NB4 (cell line): ENCODE measurements at regions not wholly inside any gene's neighbourhood (a gene's known extent, or its start where the extent isn't known, plus 50 kb on each side); places are given as distances from the start of the nearest gene placed in this dataset.

Source experiments
- DNase-seq: peaks from one replicate; pipeline ENCODE4 v3.0.0; 2010; ENCODE audit warnings: low read depth
- H3K4me3 ChIP-seq: one replicate; pipeline ENCODE4 v1.5.1; 2011; ENCODE audit warnings: mild to moderate bottlenecking, low read depth, low read length, moderate library complexity
- MYC ChIP-seq: IDR thresholded peaks from 2 replicates; pipeline ENCODE4 v1.6.1; 2011; ENCODE audit warnings: low read depth, low read length
- POLR2A ChIP-seq: IDR thresholded peaks from 2 replicates; pipeline ENCODE4 v1.6.1; 2011; ENCODE audit warnings: mild to moderate bottlenecking; ENCODE audit not compliant: insufficient read length; ENCODE audit errors: extremely low read depth
- TF ChIP-seq, protein P1 (sequence below): IDR thresholded peaks from one replicate; pipeline ENCODE4 v1.5.1; 2012; ENCODE audit warnings: low read depth, low read length
- TF ChIP-seq, protein P2 (sequence below): IDR thresholded peaks from 2 replicates; pipeline ENCODE4 v1.6.1; 2011; ENCODE audit warnings: low read depth, low read length

DNA sequence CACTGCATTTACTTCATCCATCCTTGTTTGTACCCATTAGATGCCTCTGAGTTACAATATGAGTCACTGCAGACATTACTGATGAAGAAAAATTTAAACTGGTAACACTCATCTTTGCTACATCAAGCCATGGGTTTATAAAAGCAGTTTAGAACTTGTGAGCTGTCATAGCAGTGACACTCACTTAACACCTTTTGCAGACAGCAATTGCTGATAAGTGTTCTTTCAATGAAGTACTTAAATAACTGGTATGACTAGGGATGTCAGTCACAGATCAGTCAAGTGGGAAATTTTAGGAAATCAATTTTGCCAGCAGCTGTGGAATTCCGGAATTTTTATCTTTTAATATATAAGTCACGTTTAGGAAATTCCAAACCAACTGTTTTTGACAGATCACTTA lies 643.0 kb downstream of the TBL1XR1 start:
- no peak overlapping the region for H3K4me3 ChIP-seq
- TF ChIP-seq POLR2A (no peak), MYC (no peak)
- TF ChIP-seq, protein P1, sequence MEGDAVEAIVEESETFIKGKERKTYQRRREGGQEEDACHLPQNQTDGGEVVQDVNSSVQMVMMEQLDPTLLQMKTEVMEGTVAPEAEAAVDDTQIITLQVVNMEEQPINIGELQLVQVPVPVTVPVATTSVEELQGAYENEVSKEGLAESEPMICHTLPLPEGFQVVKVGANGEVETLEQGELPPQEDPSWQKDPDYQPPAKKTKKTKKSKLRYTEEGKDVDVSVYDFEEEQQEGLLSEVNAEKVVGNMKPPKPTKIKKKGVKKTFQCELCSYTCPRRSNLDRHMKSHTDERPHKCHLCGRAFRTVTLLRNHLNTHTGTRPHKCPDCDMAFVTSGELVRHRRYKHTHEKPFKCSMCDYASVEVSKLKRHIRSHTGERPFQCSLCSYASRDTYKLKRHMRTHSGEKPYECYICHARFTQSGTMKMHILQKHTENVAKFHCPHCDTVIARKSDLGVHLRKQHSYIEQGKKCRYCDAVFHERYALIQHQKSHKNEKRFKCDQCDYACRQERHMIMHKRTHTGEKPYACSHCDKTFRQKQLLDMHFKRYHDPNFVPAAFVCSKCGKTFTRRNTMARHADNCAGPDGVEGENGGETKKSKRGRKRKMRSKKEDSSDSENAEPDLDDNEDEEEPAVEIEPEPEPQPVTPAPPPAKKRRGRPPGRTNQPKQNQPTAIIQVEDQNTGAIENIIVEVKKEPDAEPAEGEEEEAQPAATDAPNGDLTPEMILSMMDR, result no peak
- DNase-seq, result no peak

DNA sequence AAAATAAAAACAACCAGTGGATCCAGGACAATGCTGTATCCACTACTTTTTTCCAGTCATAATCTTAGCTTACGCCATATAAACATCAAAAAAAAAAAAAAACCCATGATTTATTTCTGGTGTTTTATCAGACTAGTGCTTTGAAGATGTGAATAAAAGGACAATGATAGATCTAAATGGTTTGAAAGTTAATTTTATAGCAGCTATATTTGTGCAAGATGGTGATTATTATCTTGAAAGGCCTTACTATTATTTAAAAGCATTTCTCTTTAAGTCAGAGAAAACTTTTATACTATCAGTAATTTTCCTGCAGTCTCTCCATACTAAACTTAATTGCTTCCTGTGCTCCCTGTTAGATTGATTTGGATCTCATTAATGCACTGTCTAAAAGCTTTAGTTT lies 670.3 kb downstream of the TBL1XR1 start:
- no peak overlapping the region for H3K4me3 ChIP-seq
- TF ChIP-seq POLR2A (no peak), MYC (no peak)
- TF ChIP-seq, protein P2, sequence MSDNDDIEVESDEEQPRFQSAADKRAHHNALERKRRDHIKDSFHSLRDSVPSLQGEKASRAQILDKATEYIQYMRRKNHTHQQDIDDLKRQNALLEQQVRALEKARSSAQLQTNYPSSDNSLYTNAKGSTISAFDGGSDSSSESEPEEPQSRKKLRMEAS, result no peak
- TF ChIP-seq, protein P1, result no peak
- DNase-seq, result no peak

DNA sequence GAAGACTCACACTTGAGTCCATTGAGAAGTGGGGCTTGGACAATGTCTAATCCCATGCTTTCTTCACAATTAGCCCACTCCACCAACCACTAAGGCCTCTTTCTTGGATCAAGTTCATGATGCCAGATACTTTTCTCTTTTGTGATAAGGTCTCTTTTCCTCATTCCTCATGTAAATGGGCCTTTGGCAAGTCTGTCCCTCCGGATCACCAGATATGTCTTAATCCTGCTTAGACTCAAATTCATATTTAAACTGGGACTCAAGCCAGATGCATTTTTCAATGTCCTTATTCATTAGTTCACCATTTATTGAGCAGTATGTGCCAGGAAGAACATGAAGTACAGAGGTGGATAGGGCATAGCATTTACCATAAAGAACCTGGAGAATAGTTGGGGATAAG lies 671.1 kb downstream of the TBL1XR1 start:
- TF ChIP-seq, protein P1, result no peak
- no peak for TF ChIP-seq MYC
- TF ChIP-seq, protein P2, result no peak
- no peak for TF ChIP-seq POLR2A
- no peak overlapping the region for H3K4me3 ChIP-seq

DNA sequence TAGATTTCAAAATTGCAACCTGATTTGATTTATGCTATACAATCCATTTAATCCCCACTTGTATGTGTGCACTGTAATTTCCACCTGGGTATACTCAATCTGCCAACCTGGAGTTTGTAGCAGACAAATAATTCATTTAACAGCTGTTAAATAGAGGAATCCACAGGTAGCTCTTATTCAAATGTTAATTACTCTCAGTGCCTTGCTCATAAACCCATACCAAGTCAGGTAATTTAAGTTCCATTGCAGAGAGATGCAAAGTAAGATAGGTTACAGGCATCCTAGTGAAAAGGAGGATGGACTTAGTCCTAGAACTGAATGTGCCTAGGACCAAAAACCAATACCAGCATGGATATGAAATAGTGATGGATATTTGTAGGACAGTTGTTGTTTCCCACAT lies 674.2 kb downstream of the TBL1XR1 start:
- H3K4me3 ChIP-seq, result no peak overlapping the region
- TF ChIP-seq, protein P1, result no peak
- TF ChIP-seq POLR2A, result no peak
- no peak for TF ChIP-seq MYC
- TF ChIP-seq, protein P2, result no peak
- DNase-seq, result no peak

More for the DNA sequence above, 671.1 kb downstream of the TBL1XR1 start:
- no peak for DNase-seq

DNA sequence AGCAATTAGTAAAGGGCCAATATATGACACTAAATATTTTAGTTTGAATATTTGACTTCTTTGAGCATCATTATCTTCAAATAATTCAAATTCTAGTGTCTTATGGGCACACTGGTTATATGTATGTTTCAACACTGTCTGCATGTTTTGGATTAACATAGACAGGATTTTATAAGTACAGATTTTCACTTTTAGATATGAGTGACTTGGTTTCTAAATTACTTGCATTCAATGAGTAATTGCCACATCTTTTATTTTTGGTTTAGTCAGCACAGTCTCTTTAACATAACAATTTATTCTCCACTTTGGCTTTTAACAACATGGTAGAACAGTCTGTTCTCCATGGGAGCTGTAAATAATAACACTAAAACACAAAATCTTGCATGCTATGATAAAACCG lies 674.8 kb downstream of the TBL1XR1 start:
- DNase-seq, result no peak
- TF ChIP-seq, protein P2, result no peak
- TF ChIP-seq MYC, result no peak
- TF ChIP-seq, protein P1, result no peak
- no peak overlapping the region for H3K4me3 ChIP-seq

DNA sequence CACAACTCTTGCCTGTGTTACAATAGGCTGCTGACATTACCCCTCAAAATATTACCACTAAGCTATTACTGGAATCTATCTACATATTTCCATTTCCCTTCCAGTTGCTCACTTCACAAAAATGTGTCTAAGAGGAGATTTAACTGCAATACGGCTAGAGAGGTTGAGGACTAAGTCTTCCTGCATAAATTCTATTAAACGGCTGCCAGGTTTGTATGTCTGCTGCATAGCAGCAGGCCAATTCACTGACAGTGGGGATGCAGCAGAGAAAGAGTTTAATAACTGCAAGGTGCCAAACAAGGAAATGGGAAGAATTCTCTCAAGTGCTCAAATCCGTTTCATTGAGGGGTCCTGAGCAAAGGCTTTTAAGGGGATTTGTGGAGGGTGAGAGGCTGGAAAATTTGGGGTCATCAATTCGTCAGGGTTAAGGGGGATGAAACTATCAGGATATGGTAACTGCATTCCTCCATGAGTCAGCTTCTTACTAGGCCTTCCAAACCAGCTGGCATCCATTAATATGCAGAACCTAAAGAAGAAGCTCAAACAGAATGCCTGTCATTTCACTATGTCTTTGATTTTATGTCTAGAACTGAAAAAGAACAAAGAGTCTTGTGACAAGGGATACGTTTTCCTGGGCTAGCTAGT lies 675.6 kb downstream of the TBL1XR1 start:
- no peak for DNase-seq
- no peak for TF ChIP-seq POLR2A
- TF ChIP-seq, protein P2, result no peak
- TF ChIP-seq, protein P1, result no peak
- no peak for TF ChIP-seq MYC
- no peak overlapping the region for H3K4me3 ChIP-seq
